Endodermal cell (in vitro differentiated cells): ENCODE measurements at regions not wholly inside any gene's neighbourhood (a gene's known extent, or its start where the extent isn't known, plus 50 kb on each side); places are given as distances from the start of the nearest gene placed in this dataset.

ENCODE experiments used
- DNase-seq: peaks from one replicate; pipeline ENCODE4 v3.0.0-alpha.2; 2017
- H3K27ac ChIP-seq: 2 replicates; pipeline ENCODE4 v1.5.1; 2013; ENCODE audit warnings: mild to moderate bottlenecking, low read depth, low read length, moderate library complexity
- H3K27me3 ChIP-seq: 2 replicates; pipeline ENCODE4 v1.6.1; 2013; ENCODE audit warnings: mild to moderate bottlenecking, low read length, moderate library complexity; ENCODE audit not compliant: insufficient read depth, control insufficient read depth, poor library complexity, severe bottlenecking
- H3K36me3 ChIP-seq: 2 replicates; pipeline ENCODE4 v1.7.0; 2013; ENCODE audit warnings: mild to moderate bottlenecking, low read length, moderate library complexity; ENCODE audit not compliant: control insufficient read depth, insufficient read depth
- H3K4me1 ChIP-seq: one replicate; pipeline ENCODE4 v1.7.0; 2013; ENCODE audit warnings: low read length; ENCODE audit not compliant: control insufficient read depth, insufficient read depth
- H3K4me3 ChIP-seq: 2 replicates; pipeline ENCODE4 v1.5.1; 2013; ENCODE audit warnings: mild to moderate bottlenecking, low read length, moderate library complexity
- H3K9ac ChIP-seq: 2 replicates; pipeline ENCODE4 v1.6.1; 2013; ENCODE audit warnings: mild to moderate bottlenecking, low read length, moderate library complexity; ENCODE audit not compliant: poor library complexity, severe bottlenecking; ENCODE audit errors: extremely low read depth
- H3K9me3 ChIP-seq: 2 replicates; pipeline ENCODE4 v1.6.1; 2013; ENCODE audit warnings: mild to moderate bottlenecking, low read length, moderate library complexity; ENCODE audit not compliant: control insufficient read depth
- H3K27ac Mint-ChIP-seq: 2 replicates; pipeline ENCODE4 v1.8.0; 2020; ENCODE audit warnings: mixed read lengths
- H3K27me3 Mint-ChIP-seq: 2 replicates; pipeline ENCODE4 v1.8.0; 2021; ENCODE audit warnings: mild to moderate bottlenecking, mixed read lengths; ENCODE audit not compliant: insufficient read depth
- H3K36me3 Mint-ChIP-seq: 2 replicates; pipeline ENCODE4 v1.8.0; 2020; ENCODE audit warnings: low read depth, mixed read lengths
- H3K4me1 Mint-ChIP-seq: 2 replicates; pipeline ENCODE4 v1.8.0; 2020; ENCODE audit warnings: mixed read lengths
- H3K4me3 Mint-ChIP-seq: 2 replicates; pipeline ENCODE4 v1.8.0; 2020; ENCODE audit warnings: mild to moderate bottlenecking, moderate library complexity, mixed read lengths
- H3K9me3 Mint-ChIP-seq: 2 replicates; pipeline ENCODE4 v1.8.0; 2020; ENCODE audit warnings: mild to moderate bottlenecking, mixed read lengths
- WGBS, 2 experiments: methylation state at CpG; one replicate each; pipeline versions ENCODE4 v1.1.5 to v1.1.7; 2013; ENCODE audit warnings: missing lambda C conversion rate in 2 of 2, mixed read lengths in 1 of 2; ENCODE audit not compliant: insufficient coverage in 1 of 2, insufficient read length in 1 of 2; 5-methylcytosine and 5-hydroxymethylcytosine counted together
- TF ChIP-seq, protein P1 (sequence below): fragments of 200-600 bp; sonication (generic); conservative IDR thresholded peaks from 2 replicates; pipeline ENCODE4 v1.5.0; 2021; ENCODE audit warnings: antibody characterized with exemption, mild to moderate bottlenecking

- H3K4me3 ChIP-seq, result no peak overlapping the region
- H3K9me3 Mint-ChIP-seq, result peaks cover 17% of the 10 kb centered on the region
- no peaks in the 10 kb centered on the region for H3K36me3 ChIP-seq
- H3K27me3 Mint-ChIP-seq, result no peaks in the 10 kb centered on the region
- no peaks in the 10 kb centered on the region for H3K36me3 Mint-ChIP-seq
- H3K4me3 Mint-ChIP-seq, result no peak overlapping the region
- no peak for DNase-seq
- H3K27ac Mint-ChIP-seq, result no peak overlapping the region
- no peaks in the 10 kb centered on the region for H3K9me3 ChIP-seq
- H3K4me1 Mint-ChIP-seq, result no peaks in the 10 kb centered on the region
- no peak overlapping the region for H3K9ac ChIP-seq
- 89 to 96% methylated on average over 3 of the region's 3 CpGs for whole genome bisulfite sequencing, 2 experiments
- no peak overlapping the region for H3K27ac ChIP-seq
- TF ChIP-seq, protein P1, sequence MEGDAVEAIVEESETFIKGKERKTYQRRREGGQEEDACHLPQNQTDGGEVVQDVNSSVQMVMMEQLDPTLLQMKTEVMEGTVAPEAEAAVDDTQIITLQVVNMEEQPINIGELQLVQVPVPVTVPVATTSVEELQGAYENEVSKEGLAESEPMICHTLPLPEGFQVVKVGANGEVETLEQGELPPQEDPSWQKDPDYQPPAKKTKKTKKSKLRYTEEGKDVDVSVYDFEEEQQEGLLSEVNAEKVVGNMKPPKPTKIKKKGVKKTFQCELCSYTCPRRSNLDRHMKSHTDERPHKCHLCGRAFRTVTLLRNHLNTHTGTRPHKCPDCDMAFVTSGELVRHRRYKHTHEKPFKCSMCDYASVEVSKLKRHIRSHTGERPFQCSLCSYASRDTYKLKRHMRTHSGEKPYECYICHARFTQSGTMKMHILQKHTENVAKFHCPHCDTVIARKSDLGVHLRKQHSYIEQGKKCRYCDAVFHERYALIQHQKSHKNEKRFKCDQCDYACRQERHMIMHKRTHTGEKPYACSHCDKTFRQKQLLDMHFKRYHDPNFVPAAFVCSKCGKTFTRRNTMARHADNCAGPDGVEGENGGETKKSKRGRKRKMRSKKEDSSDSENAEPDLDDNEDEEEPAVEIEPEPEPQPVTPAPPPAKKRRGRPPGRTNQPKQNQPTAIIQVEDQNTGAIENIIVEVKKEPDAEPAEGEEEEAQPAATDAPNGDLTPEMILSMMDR, result no peak
- H3K4me1 ChIP-seq, result no peaks in the 10 kb centered on the region
- H3K27me3 ChIP-seq, result no peaks in the 10 kb centered on the region
Measured at GRCh38 chr4:126202226-126202625, 887.5 kb downstream of the FAT4 start.

- H3K4me1 ChIP-seq, result no peaks in the 10 kb centered on the region
- no peaks in the 10 kb centered on the region for H3K36me3 ChIP-seq
- no peak overlapping the region for H3K4me3 Mint-ChIP-seq
- TF ChIP-seq, protein P1, result no peak
- no peaks in the 10 kb centered on the region for H3K9me3 ChIP-seq
- no peak overlapping the region for H3K9ac ChIP-seq
- no peaks in the 10 kb centered on the region for H3K4me1 Mint-ChIP-seq
- H3K27me3 Mint-ChIP-seq, result no peaks in the 10 kb centered on the region
- no peak overlapping the region for H3K27ac Mint-ChIP-seq
- DNase-seq, result no peak
- no peaks in the 10 kb centered on the region for H3K36me3 Mint-ChIP-seq
- WGBS, 2 experiments, result 95% methylated on average over 3 of the region's 3 CpGs; no CpG with 5 or more reads in 1 of the 2 experiments
- no peak overlapping the region for H3K27ac ChIP-seq
- no peak overlapping the region for H3K4me3 ChIP-seq
- H3K27me3 ChIP-seq, result no peaks in the 10 kb centered on the region
- H3K9me3 Mint-ChIP-seq, result peaks cover 2% of the 10 kb centered on the region
Measured at GRCh38 chr4:126207910-126208309, 893.2 kb downstream of the FAT4 start.

DNA sequence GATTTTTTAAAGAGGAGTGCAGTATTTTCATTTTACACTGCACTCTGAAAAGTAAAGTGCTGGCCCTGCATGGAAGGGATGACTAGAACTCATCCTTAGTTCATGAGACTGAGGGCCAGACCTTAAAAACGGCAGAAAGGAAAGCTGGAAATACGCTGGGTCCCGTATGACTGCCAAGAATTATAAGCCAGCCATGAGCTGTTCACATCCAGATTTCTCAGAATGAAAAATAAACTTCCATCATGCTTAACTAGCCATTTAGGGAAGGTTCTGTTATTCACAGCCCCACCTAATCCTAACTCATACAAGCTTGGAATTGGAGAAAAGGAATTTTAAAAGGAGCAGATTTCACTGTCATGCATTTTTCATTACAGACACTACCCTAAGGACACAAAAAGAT lies 894.4 kb downstream of the FAT4 start:
- no peaks in the 10 kb centered on the region for H3K27me3 ChIP-seq
- TF ChIP-seq, protein P1, result no peak
- no peaks in the 10 kb centered on the region for H3K36me3 ChIP-seq
- no peaks in the 10 kb centered on the region for H3K4me1 ChIP-seq
- H3K9ac ChIP-seq, result no peak overlapping the region
- Mint-ChIP-seq H3K4me1 (no peaks in the 10 kb centered on the region), H3K36me3 (no peaks in the 10 kb centered on the region), H3K27me3 (no peaks in the 10 kb centered on the region), H3K27ac (no peak overlapping the region), H3K9me3 (peaks cover 2% of the 10 kb centered on the region), H3K4me3 (no peak overlapping the region)
- WGBS, 2 experiments, result 93 to 100% methylated on average over 3 of the region's 3 CpGs
- no peak overlapping the region for H3K4me3 ChIP-seq
- H3K27ac ChIP-seq, result no peak overlapping the region
- DNase-seq, result no peak
- no peaks in the 10 kb centered on the region for H3K9me3 ChIP-seq
